ENCODE measurements at regions not wholly inside any gene's neighbourhood (a gene's known extent, or its start where the extent isn't known, plus 50 kb on each side); places are given as distances from the start of the nearest gene placed in this dataset.
A peak's percentile ranks its signal among the peaks of the same experiment; 100 is the strongest.

DNA sequence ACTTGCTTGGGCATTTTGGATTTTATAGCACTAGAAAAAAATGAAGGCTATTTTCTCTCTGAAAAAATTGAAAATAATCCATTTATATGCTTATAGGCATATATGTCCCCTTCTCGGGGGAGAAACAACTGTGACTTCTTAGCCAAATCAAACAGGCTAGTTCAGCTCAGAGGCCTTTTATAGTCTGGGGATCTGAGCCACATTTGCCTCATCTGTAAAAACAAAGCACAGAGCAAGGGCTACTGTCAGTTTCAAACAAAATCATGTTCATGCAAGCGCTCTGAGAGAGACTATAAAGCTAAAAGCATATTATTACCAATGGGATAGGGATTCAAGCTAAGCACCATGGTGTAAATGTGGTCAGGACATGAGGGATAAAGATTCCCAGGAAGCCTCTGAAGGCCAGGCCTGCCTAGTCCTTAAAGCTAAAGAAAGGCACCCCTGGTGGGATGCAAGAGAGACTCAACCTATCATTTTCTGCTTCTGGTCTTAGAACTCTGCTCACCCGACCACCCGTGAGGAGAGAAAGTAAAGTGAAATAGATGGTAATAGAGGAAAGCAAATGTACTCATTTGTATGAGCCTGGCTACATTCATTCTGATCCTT lies 51.0 kb upstream of the IL12A start:
- DNase-seq (ENCODE audit: low read depth) = no peak

GRCh38 chr3:159938714-159939113 lies 49.9 kb upstream of the IL12A start:
- peak; percentile 22 for DNase-seq (ENCODE audit: low read depth)

All from fibroblast of the conjunctiva (primary cell).